Thyroid gland (tissue), 4 donors: ENCODE measurements at regions not wholly inside any gene's neighbourhood (a gene's known extent, or its start where the extent isn't known, plus 50 kb on each side); places are given as distances from the start of the nearest gene placed in this dataset.
A peak's percentile ranks its signal among the peaks of the same experiment; 100 is the strongest.
"Not testable (repeated sequence)": the region's sequence is repeated elsewhere in the genome, so short reads cannot be mapped to it uniquely, and the experiment has no call there.

Experiments used
- DNase-seq, 2 donors: peaks; one replicate each; pipeline ENCODE4 v3.0.0-alpha.2; 2019
- H3K27ac ChIP-seq, 3 donors: fragments of 200-600 bp; sonication (generic); 1 replicate in 2 of 3; 2 replicates in 1 of 3; pipeline ENCODE4 v1.5.1; 2016 to 2019; ENCODE audit warnings: mild to moderate bottlenecking in 1 of 3, moderate library complexity in 1 of 3
- H3K27me3 ChIP-seq: fragments of 200-600 bp; sonication (generic); one replicate; pipeline ENCODE4 v1.5.1; 2019
- H3K36me3 ChIP-seq, 2 donors: fragments of 200-600 bp; sonication (generic); one replicate each; pipeline ENCODE4 v1.5.1; 2016 to 2019
- H3K4me1 ChIP-seq, 2 donors: fragments of 200-600 bp; sonication (generic); one replicate each; pipeline ENCODE4 v1.5.1; 2017 to 2019
- H3K4me3 ChIP-seq, 3 donors: fragments of 200-600 bp; sonication (generic); replicated peaks in 1 of 3; 1 replicate in 2 of 3; 2 replicates in 1 of 3; pipeline ENCODE4 v1.5.1; 2016; ENCODE audit warnings: mild to moderate bottlenecking in 1 of 3
- H3K9me3 ChIP-seq: fragments of 200-600 bp; sonication (generic); one replicate; pipeline ENCODE4 v1.5.1; 2017
- CTCF ChIP-seq, 6 experiments: fragments of 200-600 bp in 3 of 6; fragments of 450-650 bp in 3 of 6; sonication (generic) in 3 of 6; IDR thresholded peaks; one replicate each; pipeline ENCODE4 v1.5.1; 2016 to 2019; ENCODE audit warnings: antibody characterized with exemption in 6 of 6, mild to moderate bottlenecking in 2 of 6, inconsistent platforms in 1 of 6, moderate library complexity in 1 of 6
- POLR2A ChIP-seq, 2 donors: fragments of 450-650 bp; IDR thresholded peaks; one replicate each; pipeline ENCODE4 v1.6.1; 2017; ENCODE audit warnings: antibody characterized with exemption in 2 of 2, mild to moderate bottlenecking in 2 of 2, moderate library complexity in 1 of 2
- WGBS, 2 donors: methylation state at CpG; one replicate each; pipeline ENCODE4 v1.1.5; 2017; 5-methylcytosine and 5-hydroxymethylcytosine counted together
- intact Hi-C: fragments of 100-400 bp; cut with DNase I; formaldehyde crosslinking; loops from one replicate; pipeline ENCODE4 v1.15.1; 2023

- 67 to 75% methylated on average over 2 of the region's 2 CpGs for WGBS, 2 donors
- Histone ChIP-seq H3K4me1 (no peaks in the 10 kb centered on the region), H3K4me3 (no peak overlapping the region), H3K9me3 (no peaks in the 10 kb centered on the region), H3K27me3 (no peaks in the 10 kb centered on the region), H3K27ac (no peak overlapping the region), H3K36me3 (no peaks in the 10 kb centered on the region)
- TF ChIP-seq CTCF (IDR thresholded peaks at IDR 0.05): no peak
- no peak for TF ChIP-seq POLR2A (IDR thresholded peaks at IDR 0.05)
- DNase-seq: no peak
- intact Hi-C loops: no loop called here
Measured at GRCh38 chr3:87549208-87549607, 272.8 kb upstream of the POU1F1 start.

- no peak for TF ChIP-seq POLR2A (IDR thresholded peaks at IDR 0.05)
- TF ChIP-seq CTCF (IDR thresholded peaks at IDR 0.05): no peak
- WGBS, 2 donors: 81 to 83% methylated on average over 4 of the region's 4 CpGs
- H3K36me3 ChIP-seq: no peaks in the 10 kb centered on the region
- no peaks in the 10 kb centered on the region for H3K4me1 ChIP-seq
- no peak overlapping the region for H3K27ac ChIP-seq
- DNase-seq: no peak
- no peaks in the 10 kb centered on the region for H3K27me3 ChIP-seq
- no peak overlapping the region for H3K4me3 ChIP-seq
- no peaks in the 10 kb centered on the region for H3K9me3 ChIP-seq
- intact Hi-C loops: no loop called here
Measured at GRCh38 chr3:87548271-87548670, 271.9 kb upstream of the POU1F1 start.

GRCh38 chr3:87546216-87546615 is 269.8 kb upstream of the POU1F1 start:
- WGBS, 2 donors: 91 to 92% methylated on average over 5 of the region's 5 CpGs
- no peak for DNase-seq
- intact Hi-C loops: no loop called here

DNA sequence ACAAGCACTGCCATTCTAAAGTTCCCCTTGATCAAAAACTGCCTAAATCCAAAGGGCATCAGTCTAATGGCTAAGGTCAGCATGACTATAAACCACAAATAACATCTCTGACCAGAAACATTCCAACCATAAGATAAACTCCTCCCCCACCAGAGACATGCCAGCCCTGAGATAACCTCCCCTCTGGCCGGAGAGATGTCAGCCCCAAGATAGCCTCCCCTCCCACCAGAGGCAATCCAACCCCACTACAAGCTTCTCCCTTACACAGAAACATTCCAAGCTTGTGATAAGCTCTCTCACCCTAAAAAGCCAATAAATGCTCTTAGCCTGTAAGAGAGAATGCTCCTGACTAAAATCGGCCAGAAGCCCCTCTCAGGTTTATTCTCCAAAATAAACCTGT is 267.0 kb upstream of the POU1F1 start:
- H3K4me3 ChIP-seq, H3K36me3 ChIP-seq, DNase-seq, intact Hi-C loops, H3K9me3 ChIP-seq, H3K4me1 ChIP-seq, H3K27me3 ChIP-seq, H3K27ac ChIP-seq: not testable (repeated sequence)
- 79 to 83% methylated on average over 2 of the region's 2 CpGs for WGBS, 2 donors

More at GRCh38 chr3:87546216-87546615, 269.8 kb upstream of the POU1F1 start:
- Histone ChIP-seq H3K4me1 (no peaks in the 10 kb centered on the region), H3K36me3 (no peaks in the 10 kb centered on the region), H3K9me3 (no peaks in the 10 kb centered on the region), H3K27ac (no peak overlapping the region), H3K27me3 (no peaks in the 10 kb centered on the region), H3K4me3 (no peak overlapping the region)
- TF ChIP-seq CTCF (IDR thresholded peaks at IDR 0.05) (no peak), POLR2A (IDR thresholded peaks at IDR 0.05) (no peak)

DNA sequence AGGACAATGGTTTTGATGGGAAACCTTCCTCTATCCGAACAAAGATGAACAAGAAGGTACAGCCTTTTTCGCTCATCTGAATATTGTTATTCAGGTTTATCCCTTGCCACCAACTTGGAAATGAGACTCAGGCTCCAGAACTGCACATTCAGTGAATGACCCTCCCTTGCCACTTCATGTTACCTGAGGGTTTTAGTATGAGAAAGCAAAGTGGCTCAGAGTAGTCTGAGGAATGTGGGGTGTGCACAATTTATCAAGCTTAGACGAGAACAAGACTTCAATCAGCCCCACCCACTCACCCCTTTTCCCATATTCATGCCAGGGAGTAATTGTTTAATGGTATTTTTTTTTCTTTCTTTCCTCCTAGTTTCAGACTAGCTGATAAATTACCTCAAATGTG is 265.3 kb upstream of the POU1F1 start:
- H3K4me3 ChIP-seq: no peak overlapping the region
- intact Hi-C loops: no loop called here
- no peak overlapping the region for H3K27ac ChIP-seq
- TF ChIP-seq POLR2A (IDR thresholded peaks at IDR 0.05) (no peak), CTCF (IDR thresholded peaks at IDR 0.05) (no peak)
- H3K27me3 ChIP-seq: no peaks in the 10 kb centered on the region
- DNase-seq: peak in 1 of 2 donors; percentile 5
- no peaks in the 10 kb centered on the region for H3K4me1 ChIP-seq
- 52 to 58% methylated on average over 3 of the region's 3 CpGs for WGBS, 2 donors
- no peaks in the 10 kb centered on the region for H3K9me3 ChIP-seq
- H3K36me3 ChIP-seq: no peaks in the 10 kb centered on the region

DNA sequence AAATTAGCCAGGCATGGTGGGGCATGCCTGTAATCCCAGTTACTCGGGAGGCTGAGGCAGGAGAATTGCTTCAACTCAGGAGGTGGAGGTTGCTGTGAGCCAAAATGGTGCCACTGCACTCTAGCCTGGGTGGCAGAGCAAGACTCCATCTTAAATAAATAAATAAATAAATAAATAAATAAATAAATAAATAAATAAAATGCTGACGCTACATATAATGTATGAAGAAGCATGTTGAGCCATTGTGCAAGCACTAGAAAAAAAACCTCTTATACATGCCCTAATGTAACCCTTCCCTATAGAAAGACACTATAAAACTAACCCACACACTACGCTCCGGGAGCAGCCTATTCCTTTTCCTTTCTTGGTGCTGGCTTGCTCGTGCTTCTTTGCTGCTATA is 262.3 kb upstream of the POU1F1 start:
- DNase-seq, H3K4me3 ChIP-seq, H3K4me1 ChIP-seq, H3K9me3 ChIP-seq, H3K36me3 ChIP-seq, H3K27me3 ChIP-seq, H3K27ac ChIP-seq, intact Hi-C loops: not testable (repeated sequence)
- 89 to 90% methylated on average over 5 of the region's 5 CpGs for WGBS, 2 donors
